DND-41 (cell line): ENCODE measurements at regions not wholly inside any gene's neighbourhood (a gene's known extent, or its start where the extent isn't known, plus 50 kb on each side); places are given as distances from the start of the nearest gene placed in this dataset.

Experiments
- ATAC-seq: fragments of 200-7000 bp; cut with Tn5 transposase; 3 replicates; pipeline ENCODE4 v1.9.1; 2021; ENCODE audit warnings: low read depth; ENCODE audit not compliant: insufficient read depth
- DNase-seq: peaks from one replicate; pipeline ENCODE4 v3.0.0-alpha.2; 2020
- H2AFZ ChIP-seq: 2 replicates; pipeline ENCODE4 v1.6.0; 2012; ENCODE audit warnings: low read depth, low read length
- H3K27ac ChIP-seq: 2 replicates; pipeline ENCODE4 v1.5.1; 2012; ENCODE audit warnings: low read length, inconsistent platforms
- H3K27me3 ChIP-seq: fragments of 200-600 bp; sonication (generic); 2 replicates; pipeline ENCODE4 v1.6.0; 2012; ENCODE audit warnings: low read length, mild to moderate bottlenecking, inconsistent platforms; ENCODE audit not compliant: insufficient read depth, poor library complexity
- H3K36me3 ChIP-seq: 2 replicates; pipeline ENCODE4 v1.5.1; 2012; ENCODE audit warnings: low read length, inconsistent platforms; ENCODE audit not compliant: insufficient read depth
- H3K4me1 ChIP-seq: 2 replicates; pipeline ENCODE4 v1.5.1; 2012; ENCODE audit warnings: mild to moderate bottlenecking, low read length; ENCODE audit not compliant: insufficient read depth
- H3K4me2 ChIP-seq: 2 replicates; pipeline ENCODE4 v1.6.0; 2012; ENCODE audit warnings: mild to moderate bottlenecking, moderate library complexity, low read length, inconsistent platforms; ENCODE audit not compliant: insufficient read depth
- H3K4me3 ChIP-seq, 2 experiments: fragments of 200-600 bp in 1 of 2; shearing (Covaris generic) in 1 of 2; 2 replicates each; pipeline ENCODE4 v1.5.1; 2012 to 2016; ENCODE audit warnings: inconsistent platforms in 2 of 2, low read length in 2 of 2, mild to moderate bottlenecking in 2 of 2, low read depth in 1 of 2, moderate library complexity in 1 of 2
- H3K79me2 ChIP-seq: 2 replicates; pipeline ENCODE4 v1.6.0; 2012; ENCODE audit warnings: low read length, inconsistent platforms; ENCODE audit not compliant: insufficient read depth
- H3K9ac ChIP-seq: 2 replicates; pipeline ENCODE4 v1.6.0; 2012; ENCODE audit warnings: low read depth, mild to moderate bottlenecking, inconsistent platforms, low read length, moderate library complexity
- H3K9me3 ChIP-seq: 2 replicates; pipeline ENCODE4 v1.5.1; 2012; ENCODE audit warnings: low read length, moderate library complexity, mild to moderate bottlenecking, inconsistent platforms; ENCODE audit not compliant: insufficient read depth, severe bottlenecking
- H4K20me1 ChIP-seq: 2 replicates; pipeline ENCODE4 v1.6.0; 2012; ENCODE audit warnings: low read length; ENCODE audit not compliant: insufficient read depth
- EZH2 ChIP-seq: IDR thresholded peaks from 3 replicates; pipeline ENCODE4 v1.6.1; 2012; ENCODE audit warnings: borderline replicate concordance, low read depth, mild to moderate bottlenecking, moderate library complexity, low read length, inconsistent platforms; ENCODE audit not compliant: severe bottlenecking
- TF ChIP-seq, protein P1 (sequence below): IDR thresholded peaks from 2 replicates; pipeline ENCODE4 v1.5.1; 2012; ENCODE audit warnings: borderline replicate concordance, low read length, moderate library complexity, mild to moderate bottlenecking; ENCODE audit not compliant: poor library complexity, severe bottlenecking; ENCODE audit errors: extremely low read depth

DNA sequence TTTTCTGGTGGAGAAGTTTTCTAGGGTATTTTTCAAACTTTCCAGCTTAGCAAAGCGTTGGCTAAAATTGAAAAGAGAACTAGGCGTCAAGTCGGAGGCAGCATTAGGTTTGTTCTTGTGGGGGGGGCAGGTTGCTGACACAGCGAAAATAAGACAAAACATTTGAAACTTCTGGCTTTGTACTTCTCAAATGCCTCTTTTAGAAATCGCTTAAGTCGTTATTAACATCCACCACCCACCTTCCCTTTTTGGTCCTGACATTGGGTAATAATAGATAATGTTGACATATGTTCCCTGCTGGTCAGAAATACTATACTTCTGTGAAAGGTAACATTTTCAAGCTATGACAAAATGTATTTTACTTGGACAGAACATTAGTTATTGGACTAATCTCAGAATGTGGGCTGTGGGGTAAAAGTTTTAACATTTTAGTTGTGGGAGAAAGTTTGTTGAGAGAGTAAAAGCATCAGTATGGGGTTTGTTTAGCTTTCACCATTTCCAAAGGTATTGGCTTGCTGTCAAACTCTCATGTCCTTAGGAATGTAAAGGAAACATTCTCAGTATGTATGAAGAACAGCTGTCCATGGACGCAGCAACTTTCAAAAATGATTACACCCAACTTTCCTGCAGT, 88.1 kb upstream of the ZEB2 start:
- Histone ChIP-seq H3K36me3 (no peaks in the 10 kb centered on the region), H2AFZ (no peak overlapping the region), H3K4me1 (no peaks in the 10 kb centered on the region), H3K27me3 (no peaks in the 10 kb centered on the region), H3K27ac (no peak overlapping the region), H3K9me3 (no peaks in the 10 kb centered on the region), H3K4me2 (no peak overlapping the region), H3K4me3 (no peak overlapping the region), H4K20me1 (no peaks in the 10 kb centered on the region), H3K9ac (no peak overlapping the region), H3K79me2 (no peaks in the 10 kb centered on the region)
- TF ChIP-seq EZH2: no peak
- TF ChIP-seq, protein P1, sequence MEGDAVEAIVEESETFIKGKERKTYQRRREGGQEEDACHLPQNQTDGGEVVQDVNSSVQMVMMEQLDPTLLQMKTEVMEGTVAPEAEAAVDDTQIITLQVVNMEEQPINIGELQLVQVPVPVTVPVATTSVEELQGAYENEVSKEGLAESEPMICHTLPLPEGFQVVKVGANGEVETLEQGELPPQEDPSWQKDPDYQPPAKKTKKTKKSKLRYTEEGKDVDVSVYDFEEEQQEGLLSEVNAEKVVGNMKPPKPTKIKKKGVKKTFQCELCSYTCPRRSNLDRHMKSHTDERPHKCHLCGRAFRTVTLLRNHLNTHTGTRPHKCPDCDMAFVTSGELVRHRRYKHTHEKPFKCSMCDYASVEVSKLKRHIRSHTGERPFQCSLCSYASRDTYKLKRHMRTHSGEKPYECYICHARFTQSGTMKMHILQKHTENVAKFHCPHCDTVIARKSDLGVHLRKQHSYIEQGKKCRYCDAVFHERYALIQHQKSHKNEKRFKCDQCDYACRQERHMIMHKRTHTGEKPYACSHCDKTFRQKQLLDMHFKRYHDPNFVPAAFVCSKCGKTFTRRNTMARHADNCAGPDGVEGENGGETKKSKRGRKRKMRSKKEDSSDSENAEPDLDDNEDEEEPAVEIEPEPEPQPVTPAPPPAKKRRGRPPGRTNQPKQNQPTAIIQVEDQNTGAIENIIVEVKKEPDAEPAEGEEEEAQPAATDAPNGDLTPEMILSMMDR: no peak
- DNase-seq (no peak), ATAC-seq (no peak)

DNA sequence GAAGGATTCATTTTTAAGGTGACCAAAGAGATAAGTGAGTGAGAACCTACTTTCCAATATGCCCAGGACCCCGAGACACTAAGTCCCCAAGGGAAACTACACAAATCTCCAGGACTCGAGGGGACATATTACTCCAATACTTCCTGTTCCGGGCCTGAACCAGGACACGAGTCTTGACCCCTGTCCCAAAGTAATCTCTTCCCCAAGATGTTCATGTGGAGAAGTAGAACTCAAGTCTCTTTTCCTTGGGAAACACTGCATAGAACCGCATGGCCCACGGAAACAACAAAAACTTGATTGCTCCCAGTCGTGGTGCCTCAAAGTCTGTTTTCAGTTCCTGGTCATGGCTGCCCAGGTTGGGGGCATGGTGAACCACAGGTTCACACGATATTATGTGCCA, 87.2 kb upstream of the ZEB2 start:
- H3K9ac ChIP-seq: no peak overlapping the region
- H3K9me3 ChIP-seq: no peaks in the 10 kb centered on the region
- no peak overlapping the region for H3K27ac ChIP-seq
- H4K20me1 ChIP-seq: no peaks in the 10 kb centered on the region
- H3K4me3 ChIP-seq: no peak overlapping the region
- ATAC-seq: no peak
- H2AFZ ChIP-seq: 0 out of 2 replicates have a peak overlapping the region, but pooled peaks have one; percentile 1
- H3K4me2 ChIP-seq: no peak overlapping the region
- TF ChIP-seq, protein P1: no peak
- TF ChIP-seq EZH2: no peak
- H3K36me3 ChIP-seq: no peaks in the 10 kb centered on the region
- no peaks in the 10 kb centered on the region for H3K79me2 ChIP-seq
- H3K27me3 ChIP-seq: no peaks in the 10 kb centered on the region
- no peaks in the 10 kb centered on the region for H3K4me1 ChIP-seq
- DNase-seq: no peak

DNA sequence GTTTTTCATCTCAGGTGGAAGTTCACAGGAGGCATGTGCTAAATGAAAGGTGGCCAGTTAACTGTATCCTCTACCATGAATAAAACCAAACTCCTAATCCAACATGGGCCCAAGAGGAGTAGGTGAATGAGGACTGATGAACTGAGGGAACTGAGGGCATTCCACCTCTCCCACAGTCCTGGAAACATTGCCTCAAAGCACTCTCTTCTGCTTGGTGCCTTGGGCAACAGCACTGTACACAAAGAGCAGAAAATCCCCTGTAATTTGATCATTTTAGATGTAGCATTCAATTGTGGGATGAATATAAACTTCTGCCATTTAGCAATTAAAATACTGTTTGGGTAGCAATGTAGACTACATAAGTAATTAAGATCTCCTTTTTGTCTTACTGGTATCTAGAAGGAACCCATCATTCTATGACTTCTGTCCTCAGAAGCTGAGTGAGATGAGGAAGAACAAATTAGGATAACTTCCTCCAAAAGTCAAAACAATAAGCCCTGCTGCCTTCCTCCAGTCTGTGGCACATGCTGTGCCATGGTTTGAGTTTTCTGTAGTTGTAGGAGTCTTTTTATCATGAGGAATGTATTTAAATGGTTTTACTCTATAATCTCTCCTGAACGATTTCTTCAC, 86.7 kb upstream of the ZEB2 start:
- H3K9ac ChIP-seq: no peak overlapping the region
- no peak for DNase-seq
- H3K79me2 ChIP-seq: no peaks in the 10 kb centered on the region
- H3K4me3 ChIP-seq: no peak overlapping the region
- no peak overlapping the region for H3K4me2 ChIP-seq
- H3K27me3 ChIP-seq: no peaks in the 10 kb centered on the region
- H2AFZ ChIP-seq: peak overlapping the region; percentile 58; the same call in 1 of the 2 replicates
- no peaks in the 10 kb centered on the region for H3K4me1 ChIP-seq
- TF ChIP-seq, protein P1: no peak
- TF ChIP-seq EZH2: no peak
- no peak for ATAC-seq
- H4K20me1 ChIP-seq: no peaks in the 10 kb centered on the region
- no peaks in the 10 kb centered on the region for H3K36me3 ChIP-seq
- no peaks in the 10 kb centered on the region for H3K9me3 ChIP-seq
- H3K27ac ChIP-seq: no peak overlapping the region
